Activated CD4-positive, alpha-beta T cell treated with anti-CD3 and anti-CD28 coated beads, Interleukin-2, amount 10 ng/mL, durations not matched to agents 7 days and 5 days (primary cell): ENCODE measurements at regions not wholly inside any gene's neighbourhood (a gene's known extent, or its start where the extent isn't known, plus 50 kb on each side); places are given as distances from the start of the nearest gene placed in this dataset.

ENCODE experiments used
- CTCF ChIA-PET: fragments of 350-600 bp; sonication (Branson Sonifier 250); formaldehyde crosslinking; loops from one replicate; lab custom pipeline; 2021; ENCODE audit warnings: antibody characterized with exemption; lab: Charles Lee
- POLR2A ChIA-PET: fragments of 350-600 bp; sonication (Branson Sonifier 250); formaldehyde crosslinking; loops from one replicate; lab custom pipeline; 2021; ENCODE audit warnings: antibody characterized with exemption; lab: Charles Lee
- DNase-seq: peaks from one replicate; pipeline ENCODE4 v3.0.0-alpha.2; 2020
- H3K27ac Mint-ChIP-seq: one replicate; pipeline ENCODE4 v1.8.0; 2021; ENCODE audit warnings: mild to moderate bottlenecking, moderate library complexity, mixed read lengths
- H3K27me3 Mint-ChIP-seq: one replicate; pipeline ENCODE4 v1.8.0; 2021; ENCODE audit warnings: mixed read lengths
- H3K36me3 Mint-ChIP-seq: one replicate; pipeline ENCODE4 v1.8.0; 2021; ENCODE audit warnings: low read depth, mixed read lengths
- H3K4me1 Mint-ChIP-seq: one replicate; pipeline ENCODE4 v1.8.0; 2021; ENCODE audit warnings: mixed read lengths
- H3K4me3 Mint-ChIP-seq: one replicate; pipeline ENCODE4 v1.8.0; 2021; ENCODE audit warnings: mild to moderate bottlenecking, moderate library complexity, mixed read lengths
- H3K9me3 Mint-ChIP-seq: one replicate; pipeline ENCODE4 v1.8.0; 2021; ENCODE audit warnings: mixed read lengths

- no peak overlapping the region for H3K4me3 Mint-ChIP-seq
- ChIA-PET POLR2A (no interaction called here), CTCF (interaction anchor here (0.8 kb wide), 1 partner anchor 15 kb away, joined by 3 read pairs; no protein-coding TSS in a partner anchor)
- peaks cover 2% of the 10 kb centered on the region for H3K27me3 Mint-ChIP-seq
- no peaks in the 10 kb centered on the region for H3K36me3 Mint-ChIP-seq
- no peak overlapping the region for H3K27ac Mint-ChIP-seq
- H3K4me1 Mint-ChIP-seq, result no peaks in the 10 kb centered on the region
- H3K9me3 Mint-ChIP-seq, result no peaks in the 10 kb centered on the region
- no peak for DNase-seq
Observed at GRCh38 chr5:86865256-86865785, 247.6 kb downstream of the COX7C start.

GRCh38 chr5:86866036-86866435 lies 248.3 kb downstream of the COX7C start:
- Mint-ChIP-seq H3K9me3 (no peaks in the 10 kb centered on the region), H3K4me1 (no peaks in the 10 kb centered on the region), H3K4me3 (no peak overlapping the region), H3K27ac (no peak overlapping the region), H3K36me3 (no peaks in the 10 kb centered on the region), H3K27me3 (peaks cover 2% of the 10 kb centered on the region)
- POLR2A ChIA-PET, result no interaction called here
- DNase-seq, result no peak
- CTCF ChIA-PET, result interaction anchor here (0.8 kb wide), 1 partner anchor 14 kb away, joined by 3 read pairs; no protein-coding TSS in a partner anchor

DNA sequence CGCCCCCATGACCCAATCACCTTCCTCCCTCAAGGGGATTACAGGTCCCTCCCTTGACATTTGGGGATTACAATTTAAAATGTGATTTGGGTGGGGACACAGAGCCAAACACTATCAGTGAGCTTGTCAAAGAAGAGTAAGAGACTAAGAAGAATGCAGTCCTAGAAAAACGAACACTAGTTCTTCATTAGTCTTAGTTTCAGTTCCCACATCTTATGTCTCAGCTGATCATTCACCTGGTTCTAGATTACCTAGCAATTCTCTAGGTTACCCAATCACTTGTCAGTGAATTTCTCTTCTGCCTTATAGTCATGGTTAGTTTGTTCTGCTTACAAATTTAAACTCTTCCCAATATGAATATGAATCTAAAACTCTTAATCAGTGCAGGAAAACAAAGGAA lies 251.5 kb downstream of the COX7C start:
- CTCF ChIA-PET, result no interaction called here
- H3K4me3 Mint-ChIP-seq, result no peak overlapping the region
- no peaks in the 10 kb centered on the region for H3K9me3 Mint-ChIP-seq
- no peak for DNase-seq
- no peaks in the 10 kb centered on the region for H3K4me1 Mint-ChIP-seq
- H3K36me3 Mint-ChIP-seq, result no peaks in the 10 kb centered on the region
- POLR2A ChIA-PET, result no interaction called here
- H3K27ac Mint-ChIP-seq, result no peak overlapping the region
- H3K27me3 Mint-ChIP-seq, result peaks cover 2% of the 10 kb centered on the region

DNA sequence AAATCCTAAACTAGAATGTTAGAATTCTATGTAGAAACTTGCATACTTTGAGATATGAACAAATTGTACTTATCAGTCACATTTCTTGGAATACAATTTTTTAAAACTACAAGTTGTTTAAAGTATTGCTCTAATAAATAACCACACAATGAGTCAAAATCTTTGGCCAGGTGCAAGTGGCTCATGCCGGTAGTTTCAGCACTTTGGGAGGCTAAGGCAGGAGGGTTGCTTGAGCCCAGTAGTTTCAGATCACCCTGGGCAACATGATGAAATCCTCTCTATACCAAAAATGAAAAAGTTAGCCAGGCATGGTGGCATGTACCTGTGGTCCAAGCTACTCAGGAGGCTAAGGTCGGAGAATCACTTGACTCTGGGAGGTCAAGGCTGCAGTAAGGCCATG lies 257.8 kb downstream of the COX7C start:
- ChIA-PET CTCF (no interaction called here), POLR2A (no interaction called here)
- H3K27ac Mint-ChIP-seq, result no peak overlapping the region
- H3K4me3 Mint-ChIP-seq, result no peak overlapping the region
- no peaks in the 10 kb centered on the region for H3K36me3 Mint-ChIP-seq
- H3K9me3 Mint-ChIP-seq, result no peaks in the 10 kb centered on the region
- H3K27me3 Mint-ChIP-seq, result peaks cover 5% of the 10 kb centered on the region
- H3K4me1 Mint-ChIP-seq, result no peaks in the 10 kb centered on the region
- no peak for DNase-seq

DNA sequence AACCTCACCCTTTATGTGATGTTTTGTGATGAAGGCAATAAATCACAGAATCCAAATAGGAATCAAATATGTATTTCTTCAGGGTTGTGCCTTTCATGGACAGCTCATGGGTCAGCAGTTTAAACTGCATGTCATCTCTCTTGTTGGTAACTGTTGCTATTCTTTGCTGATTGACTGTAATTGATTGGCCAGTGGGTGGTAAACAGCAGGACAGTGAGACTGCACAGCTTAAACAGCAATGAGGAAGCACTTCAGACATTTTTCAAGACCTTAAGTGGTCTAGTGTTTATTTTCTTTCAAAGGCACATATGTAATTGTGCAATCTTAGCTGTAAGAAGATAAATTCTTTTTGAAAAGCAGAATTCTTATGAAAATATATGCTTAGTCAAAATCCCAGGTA lies 260.5 kb downstream of the COX7C start:
- no peak overlapping the region for H3K4me3 Mint-ChIP-seq
- no peaks in the 10 kb centered on the region for H3K4me1 Mint-ChIP-seq
- no peak overlapping the region for H3K27ac Mint-ChIP-seq
- CTCF ChIA-PET, result no interaction called here
- H3K36me3 Mint-ChIP-seq, result no peaks in the 10 kb centered on the region
- H3K9me3 Mint-ChIP-seq, result no peaks in the 10 kb centered on the region
- H3K27me3 Mint-ChIP-seq, result peaks cover 5% of the 10 kb centered on the region
- no peak for DNase-seq
- POLR2A ChIA-PET, result no interaction called here

DNA sequence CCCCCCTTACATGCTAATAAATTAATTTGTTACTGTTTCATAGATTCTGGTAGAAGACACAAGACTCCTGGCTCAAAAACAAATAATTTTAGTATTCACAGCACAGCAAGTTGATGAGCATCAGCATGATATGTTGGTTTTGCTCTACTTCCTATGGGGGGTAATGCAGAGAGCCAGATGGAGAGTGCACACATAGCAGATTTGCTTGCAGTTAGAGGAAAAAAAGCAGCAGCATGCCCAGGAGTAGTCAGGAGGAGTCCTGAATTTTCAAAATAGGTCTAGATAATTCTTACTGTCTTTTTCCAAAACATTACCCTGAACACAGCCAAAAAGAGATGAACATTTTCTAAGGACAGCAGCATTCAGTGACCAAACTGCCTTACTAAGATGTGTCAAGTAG lies 261.3 kb downstream of the COX7C start:
- DNase-seq, result no peak
- no peaks in the 10 kb centered on the region for H3K4me1 Mint-ChIP-seq
- no peaks in the 10 kb centered on the region for H3K36me3 Mint-ChIP-seq
- H3K27me3 Mint-ChIP-seq, result peaks cover 5% of the 10 kb centered on the region
- no peak overlapping the region for H3K4me3 Mint-ChIP-seq
- ChIA-PET POLR2A (no interaction called here), CTCF (no interaction called here)
- no peak overlapping the region for H3K27ac Mint-ChIP-seq
- no peaks in the 10 kb centered on the region for H3K9me3 Mint-ChIP-seq

GRCh38 chr5:86880344-86880743 lies 262.6 kb downstream of the COX7C start:
- Mint-ChIP-seq H3K27ac (no peak overlapping the region), H3K9me3 (no peaks in the 10 kb centered on the region), H3K4me3 (no peak overlapping the region), H3K4me1 (no peaks in the 10 kb centered on the region), H3K27me3 (peaks cover 5% of the 10 kb centered on the region), H3K36me3 (no peaks in the 10 kb centered on the region)
- POLR2A ChIA-PET, result no interaction called here
- DNase-seq, result no peak
- CTCF ChIA-PET, result interaction anchor here (0.8 to 2.2 kb wide), 4 partner anchors 14 to 90 kb away, joined by 3 to 9 read pairs (median 4); no protein-coding TSS in a partner anchor

- Mint-ChIP-seq H3K4me3 (no peak overlapping the region), H3K27ac (no peak overlapping the region), H3K4me1 (no peaks in the 10 kb centered on the region), H3K27me3 (peaks cover 5% of the 10 kb centered on the region), H3K9me3 (no peaks in the 10 kb centered on the region), H3K36me3 (no peaks in the 10 kb centered on the region)
- CTCF ChIA-PET, result interaction anchor here (0.8 to 2.2 kb wide), 4 partner anchors 15 to 89 kb away, joined by 3 to 9 read pairs (median 4); no protein-coding TSS in a partner anchor
- peak; percentile 52 for DNase-seq
- POLR2A ChIA-PET, result no interaction called here
Observed at GRCh38 chr5:86880785-86881492, 263.2 kb downstream of the COX7C start.

GRCh38 chr5:86881493-86882090 lies 263.9 kb downstream of the COX7C start:
- Mint-ChIP-seq H3K9me3 (no peaks in the 10 kb centered on the region), H3K4me3 (no peak overlapping the region), H3K4me1 (no peaks in the 10 kb centered on the region), H3K36me3 (no peaks in the 10 kb centered on the region), H3K27me3 (peaks cover 5% of the 10 kb centered on the region), H3K27ac (no peak overlapping the region)
- POLR2A ChIA-PET, result no interaction called here
- DNase-seq, result no peak
- CTCF ChIA-PET, result interaction anchor here (2.2 kb wide), 1 partner anchor 87 kb away, joined by 9 read pairs; no protein-coding TSS in a partner anchor

GRCh38 chr5:86884608-86885007 lies 266.9 kb downstream of the COX7C start:
- Mint-ChIP-seq H3K27me3 (peaks cover 4% of the 10 kb centered on the region), H3K9me3 (no peaks in the 10 kb centered on the region), H3K36me3 (no peaks in the 10 kb centered on the region), H3K4me3 (no peak overlapping the region), H3K4me1 (no peaks in the 10 kb centered on the region), H3K27ac (no peak overlapping the region)
- ChIA-PET CTCF (interaction anchor here (0.7 kb wide), 1 partner anchor 521 kb away, joined by 3 read pairs; no protein-coding TSS in a partner anchor), POLR2A (no interaction called here)
- DNase-seq, result no peak

GRCh38 chr5:86885011-86885410 lies 267.3 kb downstream of the COX7C start:
- Mint-ChIP-seq H3K4me1 (no peaks in the 10 kb centered on the region), H3K9me3 (no peaks in the 10 kb centered on the region), H3K27ac (no peak overlapping the region), H3K27me3 (peaks cover 4% of the 10 kb centered on the region), H3K36me3 (no peaks in the 10 kb centered on the region), H3K4me3 (no peak overlapping the region)
- ChIA-PET POLR2A (no interaction called here), CTCF (no interaction called here)
- no peak for DNase-seq

DNA sequence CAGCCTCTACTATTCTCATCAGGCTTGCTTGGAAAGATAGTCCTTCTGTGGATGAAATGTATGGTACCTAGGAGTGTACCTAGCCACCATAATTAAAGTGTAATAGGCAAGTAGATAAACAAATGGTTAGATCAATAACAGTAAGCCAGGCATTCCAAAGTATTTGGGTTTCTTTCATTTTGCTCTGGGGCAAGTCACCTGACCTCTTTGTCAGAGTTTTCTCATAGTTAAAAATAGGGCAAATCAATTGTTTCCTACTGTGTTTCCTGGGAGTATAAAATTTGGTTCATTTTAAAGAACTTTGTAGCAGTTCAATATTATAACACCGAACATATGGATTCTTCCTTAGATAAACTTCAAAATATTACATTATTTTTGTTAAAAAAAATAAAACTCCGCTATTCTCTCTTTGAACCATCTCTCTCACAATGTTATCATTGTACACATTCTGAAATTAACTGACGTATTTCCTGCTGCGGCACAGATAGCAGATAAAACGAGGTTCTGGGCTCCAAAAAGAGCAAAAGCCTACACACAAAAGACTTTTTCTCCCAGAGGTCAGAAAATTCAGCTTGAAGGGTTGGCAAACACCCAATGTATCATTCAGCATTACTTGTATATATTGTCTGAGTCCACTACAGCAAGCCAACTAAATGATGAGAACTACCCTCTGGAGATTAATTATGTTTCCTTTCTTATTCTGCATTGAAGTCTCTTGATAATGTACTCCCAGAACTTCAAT lies 267.9 kb downstream of the COX7C start:
- H3K27me3 Mint-ChIP-seq, result peaks cover 4% of the 10 kb centered on the region
- POLR2A ChIA-PET, result no interaction called here
- H3K36me3 Mint-ChIP-seq, result no peaks in the 10 kb centered on the region
- no peak overlapping the region for H3K27ac Mint-ChIP-seq
- CTCF ChIA-PET, result no interaction called here
- H3K4me1 Mint-ChIP-seq, result no peaks in the 10 kb centered on the region
- no peak for DNase-seq
- H3K4me3 Mint-ChIP-seq, result no peak overlapping the region
- H3K9me3 Mint-ChIP-seq, result no peaks in the 10 kb centered on the region

GRCh38 chr5:86890375-86890774 lies 272.6 kb downstream of the COX7C start:
- H3K4me1 Mint-ChIP-seq, result no peaks in the 10 kb centered on the region
- no peak overlapping the region for H3K27ac Mint-ChIP-seq
- no peaks in the 10 kb centered on the region for H3K9me3 Mint-ChIP-seq
- no peaks in the 10 kb centered on the region for H3K36me3 Mint-ChIP-seq
- ChIA-PET POLR2A (no interaction called here), CTCF (interaction anchor here (1.1 kb wide), 1 partner anchor 11 kb away, joined by 3 read pairs; no protein-coding TSS in a partner anchor)
- H3K4me3 Mint-ChIP-seq, result no peak overlapping the region
- no peak for DNase-seq
- H3K27me3 Mint-ChIP-seq, result peaks cover 9% of the 10 kb centered on the region
